Left lobe of liver (tissue), 2 donors: ENCODE measurements at regions not wholly inside any gene's neighbourhood (a gene's known extent, or its start where the extent isn't known, plus 50 kb on each side); places are given as distances from the start of the nearest gene placed in this dataset.

Experiments used
- ATAC-seq: fragments of 200-7000 bp; cut with Tn5 transposase; one replicate; pipeline ENCODE4 v1.9.1; 2020; ENCODE audit warnings: mild to moderate bottlenecking, moderate library complexity
- DNase-seq: peaks from one replicate; pipeline ENCODE4 v3.0.0-alpha.2; 2020; ENCODE audit warnings: low spot score
- donor health status: DM: no; HTN: no; CAD: no; lungs with moderate emphysema.
- donor health status: DM: no; HTN: yes; CAD: no.

- DNase-seq (no peak), ATAC-seq (no peak)
Observed at GRCh38 chr16:51565184-51565583, 414.1 kb upstream of the SALL1 start.

GRCh38 chr16:51562891-51563290, 411.8 kb upstream of the SALL1 start:
- DNase-seq (no peak), ATAC-seq (no peak)

- no peak for DNase-seq
- no peak for ATAC-seq
Observed at GRCh38 chr16:51559901-51560300, 408.8 kb upstream of the SALL1 start.

- DNase-seq (no peak), ATAC-seq (no peak)
Observed at GRCh38 chr16:51557670-51558069, 406.6 kb upstream of the SALL1 start.

- DNase-seq, result no peak
- no peak for ATAC-seq
Observed at GRCh38 chr16:51556694-51557340, 405.7 kb upstream of the SALL1 start.

GRCh38 chr16:51553910-51554309, 402.8 kb upstream of the SALL1 start:
- DNase-seq (no peak), ATAC-seq (no peak)

- no peak for ATAC-seq
- DNase-seq, result no peak
Observed at GRCh38 chr16:51553314-51553713, 402.2 kb upstream of the SALL1 start.

- DNase-seq (no peak), ATAC-seq (no peak)
Observed at GRCh38 chr16:51550800-51551347, 399.8 kb upstream of the SALL1 start.

- ATAC-seq (no peak), DNase-seq (no peak)
Observed at GRCh38 chr16:51549836-51550235, 398.8 kb upstream of the SALL1 start.

- DNase-seq (no peak), ATAC-seq (no peak)
Observed at GRCh38 chr16:51545951-51546350, 394.9 kb upstream of the SALL1 start.

GRCh38 chr16:51544851-51545467, 393.9 kb upstream of the SALL1 start:
- no peak for DNase-seq
- no peak for ATAC-seq

GRCh38 chr16:51543971-51544370, 392.9 kb upstream of the SALL1 start:
- ATAC-seq (no peak), DNase-seq (no peak)

- ATAC-seq (no peak), DNase-seq (no peak)
Observed at GRCh38 chr16:51542981-51543815, 392.1 kb upstream of the SALL1 start.

GRCh38 chr16:51540259-51540658, 389.2 kb upstream of the SALL1 start:
- no peak for DNase-seq
- ATAC-seq, result no peak

GRCh38 chr16:51538707-51539498, 387.8 kb upstream of the SALL1 start:
- no peak for DNase-seq
- no peak for ATAC-seq

GRCh38 chr16:51535591-51535990, 384.5 kb upstream of the SALL1 start:
- no peak for ATAC-seq
- DNase-seq, result no peak

GRCh38 chr16:51532551-51532950, 381.5 kb upstream of the SALL1 start:
- DNase-seq, result no peak
- no peak for ATAC-seq

GRCh38 chr16:51531271-51531670, 380.2 kb upstream of the SALL1 start:
- DNase-seq (no peak), ATAC-seq (no peak)

GRCh38 chr16:51527349-51527748, 376.3 kb upstream of the SALL1 start:
- ATAC-seq (no peak), DNase-seq (no peak)

- ATAC-seq (peak; percentile 53), DNase-seq (peak; percentile 58)
Observed at GRCh38 chr16:51526621-51527020, 375.6 kb upstream of the SALL1 start.
